Upper lobe of left lung (tissue), 6 donors: ENCODE measurements at regions not wholly inside any gene's neighbourhood (a gene's known extent, or its start where the extent isn't known, plus 50 kb on each side); places are given as distances from the start of the nearest gene placed in this dataset.

ENCODE experiments used
- ATAC-seq, 2 donors: fragments of 200-7000 bp; cut with Tn5 transposase; one replicate each; pipeline ENCODE4 v1.9.1; 2022; ENCODE audit warnings: mild to moderate bottlenecking in 2 of 2, moderate library complexity in 2 of 2; ENCODE audit not compliant: low FRiP score in 2 of 2
- DNase-seq, 2 donors: peaks; one replicate each; pipeline ENCODE4 v3.0.0-alpha.2; 2019 to 2020
- H3K27ac ChIP-seq, 4 donors: fragments of 200-600 bp; sonication (generic); one replicate each; pipeline ENCODE4 v1.5.1; 2016 to 2019
- H3K27me3 ChIP-seq, 4 donors: fragments of 200-600 bp; sonication (generic); one replicate each; pipeline ENCODE4 v1.5.1; 2017 to 2019
- H3K36me3 ChIP-seq, 4 donors: fragments of 200-600 bp; sonication (generic); one replicate each; pipeline ENCODE4 v1.5.1; 2016 to 2019
- H3K4me1 ChIP-seq, 4 donors: fragments of 200-600 bp; sonication (generic); one replicate each; pipeline ENCODE4 v1.5.1; 2018 to 2019
- H3K4me3 ChIP-seq, 4 donors: fragments of 200-600 bp; sonication (generic); one replicate each; pipeline ENCODE4 v1.5.1; 2017 to 2019; ENCODE audit warnings: mild to moderate bottlenecking in 2 of 4, moderate library complexity in 1 of 4
- H3K9me3 ChIP-seq, 4 donors: fragments of 200-600 bp; sonication (generic); one replicate each; pipeline ENCODE4 v1.5.1; 2018 to 2019
- EP300 ChIP-seq, 4 donors: sonication (generic); formaldehyde crosslinking; IDR thresholded peaks; one replicate each; pipeline ENCODE4 v1.5.1; 2017; ENCODE audit warnings: antibody characterized with exemption in 4 of 4, control low read depth in 2 of 4
- POLR2A ChIP-seq, 4 donors: fragments of 450-650 bp; IDR thresholded peaks; one replicate each; pipeline ENCODE4 v1.5.1; 2016 to 2017; ENCODE audit warnings: antibody characterized with exemption in 4 of 4, mild to moderate bottlenecking in 2 of 4
- POLR2AphosphoS5 ChIP-seq, 2 donors: sonication (generic); formaldehyde crosslinking; IDR thresholded peaks; one replicate each; pipeline ENCODE4 v1.5.1; 2017; ENCODE audit warnings: antibody characterized with exemption in 2 of 2
- WGBS, 2 donors: methylation state at CpG; one replicate each; pipeline ENCODE4 v1.1.5; 2017 to 2018; 5-methylcytosine and 5-hydroxymethylcytosine counted together
- TF ChIP-seq, protein P1 (sequence below), 6 experiments: fragments of 450-650 bp in 4 of 6; fragments of 200-600 bp in 2 of 6; sonication (generic) in 2 of 6; IDR thresholded peaks; one replicate each; pipeline ENCODE4 v1.5.1; 2016 to 2019; ENCODE audit warnings: antibody characterized with exemption in 6 of 6
- donor health status: DM: no; HTN: no; CAD: no; lungs with moderate emphysema.
- donor health status: DM: no; HTN: yes; CAD: no; lungs with severe emphysema.

DNA sequence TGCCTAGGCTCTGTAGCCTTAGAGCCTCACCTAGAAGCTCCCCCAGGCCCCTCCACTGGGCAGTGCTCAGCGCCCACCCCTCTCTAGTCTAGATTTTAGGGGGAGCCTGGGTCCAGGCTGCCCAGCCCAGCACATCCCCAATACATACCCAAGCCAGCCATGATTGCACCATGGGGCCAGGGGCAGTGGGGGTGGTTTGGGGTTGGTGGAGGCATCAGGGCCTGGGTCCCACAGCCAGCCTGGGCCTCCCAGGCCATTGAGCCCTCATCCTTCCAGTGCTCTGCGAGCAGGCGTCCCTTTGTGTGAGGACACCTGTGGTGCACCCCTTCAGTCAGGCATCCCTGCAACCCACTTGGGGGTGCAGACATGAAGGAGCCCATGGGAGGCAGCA lies 76.9 kb upstream of the RET start:
- no peaks in the 10 kb centered on the region for H3K27me3 ChIP-seq
- H3K4me1 ChIP-seq: no peaks in the 10 kb centered on the region
- TF ChIP-seq EP300 (IDR thresholded peaks at IDR 0.05) (no peak), POLR2AphosphoS5 (IDR thresholded peaks at IDR 0.05) (no peak), POLR2A (IDR thresholded peaks at IDR 0.05) (no peak)
- TF ChIP-seq, protein P1, sequence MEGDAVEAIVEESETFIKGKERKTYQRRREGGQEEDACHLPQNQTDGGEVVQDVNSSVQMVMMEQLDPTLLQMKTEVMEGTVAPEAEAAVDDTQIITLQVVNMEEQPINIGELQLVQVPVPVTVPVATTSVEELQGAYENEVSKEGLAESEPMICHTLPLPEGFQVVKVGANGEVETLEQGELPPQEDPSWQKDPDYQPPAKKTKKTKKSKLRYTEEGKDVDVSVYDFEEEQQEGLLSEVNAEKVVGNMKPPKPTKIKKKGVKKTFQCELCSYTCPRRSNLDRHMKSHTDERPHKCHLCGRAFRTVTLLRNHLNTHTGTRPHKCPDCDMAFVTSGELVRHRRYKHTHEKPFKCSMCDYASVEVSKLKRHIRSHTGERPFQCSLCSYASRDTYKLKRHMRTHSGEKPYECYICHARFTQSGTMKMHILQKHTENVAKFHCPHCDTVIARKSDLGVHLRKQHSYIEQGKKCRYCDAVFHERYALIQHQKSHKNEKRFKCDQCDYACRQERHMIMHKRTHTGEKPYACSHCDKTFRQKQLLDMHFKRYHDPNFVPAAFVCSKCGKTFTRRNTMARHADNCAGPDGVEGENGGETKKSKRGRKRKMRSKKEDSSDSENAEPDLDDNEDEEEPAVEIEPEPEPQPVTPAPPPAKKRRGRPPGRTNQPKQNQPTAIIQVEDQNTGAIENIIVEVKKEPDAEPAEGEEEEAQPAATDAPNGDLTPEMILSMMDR (IDR thresholded peaks at IDR 0.05): no peak
- no peaks in the 10 kb centered on the region for H3K36me3 ChIP-seq
- no peak overlapping the region for H3K4me3 ChIP-seq
- no peak overlapping the region for H3K27ac ChIP-seq
- ATAC-seq: peak in 1 of 2 donors; percentile 3
- no peaks in the 10 kb centered on the region for H3K9me3 ChIP-seq
- WGBS, 2 donors: 67 to 88% methylated on average over 1 to 3 of the region's 3 CpGs
- no peak for DNase-seq

DNA sequence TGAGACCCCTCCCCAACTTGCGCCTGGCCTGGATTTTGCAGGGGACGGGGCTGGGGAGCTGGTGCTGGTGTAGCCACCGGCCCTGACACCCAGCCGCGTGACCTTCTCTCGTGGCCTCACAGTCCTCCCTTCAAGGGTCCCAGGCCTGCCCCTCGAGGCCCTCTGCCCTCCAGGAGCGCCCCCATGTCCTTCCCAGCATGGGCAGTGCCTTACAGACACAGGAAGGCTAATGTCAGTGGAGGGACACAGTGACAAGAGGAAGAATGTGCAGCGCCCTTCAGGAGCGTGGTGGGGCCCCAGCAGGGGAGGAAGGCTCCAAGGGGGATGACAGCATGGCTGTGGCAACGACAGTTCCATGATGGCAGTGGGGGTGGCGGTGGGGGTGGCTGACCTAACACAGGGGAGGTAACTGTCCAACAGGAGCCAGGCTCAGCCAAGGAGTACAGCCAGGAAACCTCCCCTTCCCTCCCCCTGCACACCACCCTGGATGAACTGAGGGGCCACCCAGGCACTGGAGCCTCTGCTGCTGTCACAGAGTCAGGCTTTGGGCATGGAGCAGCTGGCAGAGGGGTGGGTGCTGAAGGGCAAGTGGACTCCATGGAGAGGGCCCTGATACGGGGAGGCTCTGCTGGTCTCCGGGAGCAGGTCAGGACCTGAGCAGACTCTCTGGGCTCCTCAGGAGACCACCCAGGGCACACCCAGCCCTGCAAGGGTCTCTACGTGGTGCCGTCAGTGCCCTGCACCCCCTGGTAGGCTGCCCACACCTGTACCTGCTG lies 76.0 kb upstream of the RET start:
- DNase-seq (peak in 1 of 2 donors; percentile 44), ATAC-seq (no peak)
- 54 to 62% methylated on average over 5 to 10 of the region's 16 CpGs for WGBS, 2 donors
- Histone ChIP-seq H3K9me3 (no peaks in the 10 kb centered on the region), H3K36me3 (no peaks in the 10 kb centered on the region), H3K4me1 (no peaks in the 10 kb centered on the region), H3K27me3 (no peaks in the 10 kb centered on the region), H3K4me3 (no peak overlapping the region), H3K27ac (no peak overlapping the region)
- TF ChIP-seq, protein P1 (IDR thresholded peaks at IDR 0.05): no peak
- TF ChIP-seq POLR2AphosphoS5 (IDR thresholded peaks at IDR 0.05): no peak
- no peak for TF ChIP-seq EP300 (IDR thresholded peaks at IDR 0.05)
- no peak for TF ChIP-seq POLR2A (IDR thresholded peaks at IDR 0.05)

DNA sequence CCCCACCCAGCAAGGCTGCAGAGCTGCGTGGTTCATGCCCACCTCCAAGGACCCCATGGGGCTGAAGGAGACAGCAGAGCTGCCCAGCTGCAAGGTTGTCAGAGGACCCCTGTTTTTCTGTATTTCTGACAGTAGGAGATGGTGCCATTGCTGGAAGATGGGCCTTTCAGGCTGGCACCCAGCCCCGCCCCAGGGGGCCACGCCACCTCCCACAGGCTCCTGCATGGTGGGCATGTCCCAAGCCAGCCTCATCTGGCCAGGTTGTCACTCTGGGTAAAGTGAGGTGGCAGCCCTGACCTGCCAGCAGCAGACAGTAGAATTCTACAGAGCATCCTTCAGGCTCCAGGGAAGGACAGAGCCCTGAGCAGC lies 75.5 kb upstream of the RET start:
- TF ChIP-seq POLR2A (IDR thresholded peaks at IDR 0.05) (no peak), POLR2AphosphoS5 (IDR thresholded peaks at IDR 0.05) (no peak), EP300 (IDR thresholded peaks at IDR 0.05) (no peak)
- TF ChIP-seq, protein P1 (IDR thresholded peaks at IDR 0.05): no peak
- H3K27me3 ChIP-seq: no peaks in the 10 kb centered on the region
- no peak overlapping the region for H3K4me3 ChIP-seq
- DNase-seq (no peak), ATAC-seq (no peak)
- no peaks in the 10 kb centered on the region for H3K36me3 ChIP-seq
- H3K27ac ChIP-seq: no peak overlapping the region
- no peaks in the 10 kb centered on the region for H3K9me3 ChIP-seq
- no peaks in the 10 kb centered on the region for H3K4me1 ChIP-seq
- WGBS, 2 donors: 81% methylated on average over 3 of the region's 3 CpGs; no CpG with 5 or more reads in 1 of the 2 donors

DNA sequence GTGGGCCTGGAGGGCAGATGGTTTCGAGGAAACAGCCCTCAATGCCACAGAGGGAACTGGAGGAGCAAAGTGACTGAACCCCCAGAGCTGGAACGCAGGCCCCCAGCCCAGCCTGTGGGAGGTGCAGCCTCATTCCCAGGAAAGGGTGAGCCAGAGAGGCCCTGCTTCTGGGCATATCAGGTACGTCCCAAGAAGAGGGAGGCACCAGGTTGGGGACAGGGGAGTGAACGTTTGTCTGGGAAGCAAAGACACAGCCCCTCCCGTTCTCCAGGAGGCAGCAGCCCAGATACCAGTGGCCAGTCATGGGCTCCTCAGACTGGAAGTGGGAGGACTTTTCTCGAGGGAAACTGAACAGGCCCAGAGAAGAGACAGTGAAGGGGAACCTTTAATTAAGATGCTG lies 74.3 kb upstream of the RET start:
- Histone ChIP-seq H3K9me3 (no peaks in the 10 kb centered on the region), H3K36me3 (no peaks in the 10 kb centered on the region), H3K27me3 (no peaks in the 10 kb centered on the region), H3K4me1 (no peaks in the 10 kb centered on the region), H3K4me3 (no peak overlapping the region), H3K27ac (no peak overlapping the region)
- ATAC-seq (no peak), DNase-seq (no peak)
- TF ChIP-seq, protein P1 (IDR thresholded peaks at IDR 0.05): no peak
- TF ChIP-seq POLR2AphosphoS5 (IDR thresholded peaks at IDR 0.05) (no peak), EP300 (IDR thresholded peaks at IDR 0.05) (no peak), POLR2A (IDR thresholded peaks at IDR 0.05) (no peak)
- 62% methylated on average over 6 of the region's 6 CpGs for WGBS, 2 donors

DNA sequence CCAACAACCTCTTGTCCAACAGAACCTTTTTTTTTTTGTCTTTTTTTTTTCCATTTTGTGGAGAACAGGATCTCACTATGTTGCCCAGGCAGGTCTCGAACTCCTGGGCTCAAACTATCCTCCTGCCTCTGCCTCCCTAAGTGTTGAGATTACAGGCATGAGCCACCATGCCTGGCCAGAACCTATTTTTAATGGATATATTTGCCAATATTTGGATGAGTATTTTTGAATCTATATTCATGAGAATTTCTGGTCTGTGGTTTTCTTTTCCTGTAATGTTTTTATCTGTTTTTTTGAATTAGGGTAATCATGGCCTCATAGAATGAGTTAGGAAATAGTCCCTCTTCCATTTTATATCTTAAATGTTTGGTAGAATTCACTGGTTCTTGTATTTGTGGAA lies 70.4 kb upstream of the RET start:
- ATAC-seq (no peak), DNase-seq (no peak)
- no peak overlapping the region for H3K27ac ChIP-seq
- TF ChIP-seq POLR2A (IDR thresholded peaks at IDR 0.05) (no peak), POLR2AphosphoS5 (IDR thresholded peaks at IDR 0.05) (no peak), EP300 (IDR thresholded peaks at IDR 0.05) (no peak)
- TF ChIP-seq, protein P1 (IDR thresholded peaks at IDR 0.05): no peak
- no peaks in the 10 kb centered on the region for H3K36me3 ChIP-seq
- 82 to 86% methylated on average over 1 of the region's 1 CpG for WGBS, 2 donors
- peaks cover 0 to 6% (median 0%) of the 10 kb centered on the region in 4 donors for H3K9me3 ChIP-seq
- no peaks in the 10 kb centered on the region for H3K4me1 ChIP-seq
- no peaks in the 10 kb centered on the region for H3K27me3 ChIP-seq
- no peak overlapping the region for H3K4me3 ChIP-seq
